ENCODE measurements at regions not wholly inside any gene's neighbourhood (a gene's known extent, or its start where the extent isn't known, plus 50 kb on each side); places are given as distances from the start of the nearest gene placed in this dataset.
"Not testable (repeated sequence)": the region's sequence is repeated elsewhere in the genome, so short reads cannot be mapped to it uniquely, and the experiment has no call there.

DNA sequence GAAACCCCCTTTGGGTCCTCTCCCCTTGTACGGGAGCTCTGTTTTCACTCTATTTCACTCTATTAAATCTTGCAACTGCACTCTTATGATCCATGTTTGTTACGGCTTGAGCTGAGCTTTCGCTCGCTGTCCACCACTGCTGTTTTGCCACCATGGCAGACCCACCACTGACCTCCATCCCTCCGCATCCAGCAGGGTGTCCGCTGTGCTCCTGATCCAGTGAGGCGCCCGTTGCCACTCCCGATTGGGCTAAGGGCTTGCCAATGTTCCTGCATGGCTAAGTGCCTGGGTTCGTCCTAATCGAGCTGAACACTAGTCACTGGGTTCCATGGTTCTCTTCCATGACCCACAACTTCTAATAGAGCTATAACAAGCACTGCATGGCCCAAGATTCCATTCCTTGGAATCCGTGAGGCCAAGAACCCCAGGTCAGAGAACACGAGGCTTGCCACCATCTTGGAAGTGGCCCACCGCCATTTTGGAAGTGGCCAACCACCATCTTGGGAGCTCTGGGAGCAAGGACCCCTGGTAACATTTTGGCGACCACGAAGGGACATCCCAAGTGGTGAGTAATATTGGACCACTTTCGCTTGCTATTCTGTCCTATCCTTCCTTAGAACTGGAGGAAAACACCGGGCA lies 197.9 kb downstream of the PYDC2 start:
- TF ChIP-seq, protein P1, sequence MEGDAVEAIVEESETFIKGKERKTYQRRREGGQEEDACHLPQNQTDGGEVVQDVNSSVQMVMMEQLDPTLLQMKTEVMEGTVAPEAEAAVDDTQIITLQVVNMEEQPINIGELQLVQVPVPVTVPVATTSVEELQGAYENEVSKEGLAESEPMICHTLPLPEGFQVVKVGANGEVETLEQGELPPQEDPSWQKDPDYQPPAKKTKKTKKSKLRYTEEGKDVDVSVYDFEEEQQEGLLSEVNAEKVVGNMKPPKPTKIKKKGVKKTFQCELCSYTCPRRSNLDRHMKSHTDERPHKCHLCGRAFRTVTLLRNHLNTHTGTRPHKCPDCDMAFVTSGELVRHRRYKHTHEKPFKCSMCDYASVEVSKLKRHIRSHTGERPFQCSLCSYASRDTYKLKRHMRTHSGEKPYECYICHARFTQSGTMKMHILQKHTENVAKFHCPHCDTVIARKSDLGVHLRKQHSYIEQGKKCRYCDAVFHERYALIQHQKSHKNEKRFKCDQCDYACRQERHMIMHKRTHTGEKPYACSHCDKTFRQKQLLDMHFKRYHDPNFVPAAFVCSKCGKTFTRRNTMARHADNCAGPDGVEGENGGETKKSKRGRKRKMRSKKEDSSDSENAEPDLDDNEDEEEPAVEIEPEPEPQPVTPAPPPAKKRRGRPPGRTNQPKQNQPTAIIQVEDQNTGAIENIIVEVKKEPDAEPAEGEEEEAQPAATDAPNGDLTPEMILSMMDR (IDR thresholded peaks at IDR 0.05) = not testable (repeated sequence)
- TF ChIP-seq POLR2A (IDR thresholded peaks at IDR 0.05) = not testable (repeated sequence)

Measured in vagina (tissue), 2 donors.